HCT116 (cell line): ENCODE measurements at regions not wholly inside any gene's neighbourhood (a gene's known extent, or its start where the extent isn't known, plus 50 kb on each side); places are given as distances from the start of the nearest gene placed in this dataset.

Source experiments
- ATAC-seq: fragments of 200-7000 bp; cut with Tn5 transposase; 2 replicates; pipeline ENCODE4 v1.9.1; 2020; ENCODE audit warnings: mild to moderate bottlenecking, moderate library complexity
- BruUV-seq: library from RNA; stranded (reverse); fragments of 400-500 nt; replicated peaks from 2 replicates; lab custom pipeline; 2021; lab: Mats Ljungman, UMichigan
- CTCF ChIA-PET: fragments of 300-600 bp; sonication (Branson Sonifier 250); formaldehyde crosslinking; loops from one replicate; lab custom pipeline; 2021; ENCODE audit warnings: antibody characterized with exemption; lab: Charles Lee
- POLR2A ChIA-PET: fragments of 300-600, 350-600 bp; sonication (Branson Sonifier 250); formaldehyde crosslinking; loops from one replicate; lab custom pipeline; 2021; ENCODE audit warnings: antibody characterized with exemption; lab: Charles Lee
- RAD21 ChIA-PET, 2 experiments: fragments of 300-600 bp; sonication (Branson Sonifier 250); formaldehyde crosslinking; loops; one replicate each; lab custom pipeline; 2023; ENCODE audit warnings: low total read pairs in 2 of 2; ENCODE audit not compliant: uncharacterized antibody in 2 of 2, unreplicated experiment in 2 of 2, low non-redundant PET in 1 of 2; lab: Charles Lee
- DNase-seq: peaks from one replicate; pipeline ENCODE4 v3.0.0-alpha.2; 2010; ENCODE audit warnings: low read depth, low spot score
- H2AFZ ChIP-seq: fragments of 200-600 bp; shearing (Covaris generic), sonication (generic); 2 replicates; pipeline ENCODE4 v1.6.1; 2017; ENCODE audit warnings: low read depth, mixed run types, mixed read lengths, antibody characterized with exemption, low read length; ENCODE audit not compliant: poor library complexity, severe bottlenecking
- H3K27ac ChIP-seq: 2 replicates; pipeline ENCODE4 v1.5.1; 2012; ENCODE audit warnings: low read depth, low read length
- H3K27me3 ChIP-seq: fragments of 200-600 bp; sonication (generic); 2 replicates; pipeline ENCODE4 v1.6.1; 2016; ENCODE audit warnings: mixed run types, low read length, mixed read lengths; ENCODE audit not compliant: insufficient read depth
- H3K36me3 ChIP-seq, 2 experiments: fragments of 200-500 bp in 1 of 2; fragments of 200-600 bp in 1 of 2; sonication (Bioruptor generic) in 1 of 2; sonication (generic) in 1 of 2; 2 replicates each; pipeline versions ENCODE4 v1.5.1 to v1.6.1; 2014 to 2016; ENCODE audit warnings: low read length in 2 of 2, inconsistent platforms in 1 of 2, mixed read lengths in 1 of 2, mixed run types in 1 of 2; ENCODE audit not compliant: insufficient read depth in 2 of 2, control insufficient read depth in 1 of 2
- H3K4me1 ChIP-seq, 2 experiments: fragments of 200-600 bp in 1 of 2; sonication (generic) in 1 of 2; 2 replicates each; pipeline versions ENCODE4 v1.5.1 to v1.6.1; 2012 to 2017; ENCODE audit warnings: low read length in 2 of 2, inconsistent platforms in 1 of 2, mild to moderate bottlenecking in 1 of 2, mixed read lengths in 1 of 2, mixed run types in 1 of 2, moderate library complexity in 1 of 2; ENCODE audit not compliant: insufficient read depth in 2 of 2, control insufficient read depth in 1 of 2
- H3K4me2 ChIP-seq: fragments of 200-600 bp; sonication (generic); 2 replicates; pipeline ENCODE4 v1.6.1; 2017; ENCODE audit warnings: mixed run types, low read length, mixed read lengths
- H3K4me3 ChIP-seq, 2 experiments: fragments of 200-600 bp in 1 of 2; sonication (generic) in 1 of 2; replicated peaks in 1 of 2; 2 replicates each; pipeline ENCODE4 v1.5.1; 2011 to 2016; ENCODE audit warnings: low read length in 2 of 2, control low read depth in 1 of 2, low read depth in 1 of 2, mild to moderate bottlenecking in 1 of 2, mixed read lengths in 1 of 2, mixed run types in 1 of 2
- H3K79me2 ChIP-seq: fragments of 200-600 bp; sonication (generic); 2 replicates; pipeline ENCODE4 v1.6.1; 2017; ENCODE audit warnings: mild to moderate bottlenecking, mixed run types, low read length, moderate library complexity, mixed read lengths; ENCODE audit not compliant: insufficient read depth
- H3K9ac ChIP-seq: fragments of 200-600 bp; sonication (generic); 2 replicates; pipeline ENCODE4 v1.6.1; 2016; ENCODE audit warnings: low read length, mixed read lengths
- H3K9me2 ChIP-seq: fragments of 200-600 bp; sonication (generic), shearing (Covaris generic); 2 replicates; pipeline ENCODE4 v1.6.1; 2017; ENCODE audit warnings: mixed run types, mild to moderate bottlenecking, moderate library complexity; ENCODE audit not compliant: insufficient read depth
- H3K9me3 ChIP-seq, 2 experiments: fragments of 200-500 bp in 1 of 2; fragments of 200-600 bp in 1 of 2; sonication (Bioruptor generic) in 1 of 2; sonication (generic) in 1 of 2; 2 replicates each; pipeline ENCODE4 v1.6.1; 2014 to 2017; ENCODE audit warnings: low read length in 2 of 2, mixed read lengths in 2 of 2, inconsistent platforms in 1 of 2, low read depth in 1 of 2, mild to moderate bottlenecking in 1 of 2, mixed run types in 1 of 2, moderate library complexity in 1 of 2; ENCODE audit not compliant: control insufficient read depth in 1 of 2, insufficient read depth in 1 of 2
- H4K20me1 ChIP-seq: fragments of 200-600 bp; sonication (generic), shearing (Covaris generic); 2 replicates; pipeline ENCODE4 v1.6.1; 2017; ENCODE audit warnings: mixed run types, mild to moderate bottlenecking, moderate library complexity; ENCODE audit not compliant: insufficient read depth
- EGR1 ChIP-seq: IDR thresholded peaks from 2 replicates; pipeline ENCODE4 v1.6.1; 2012; ENCODE audit warnings: low read depth
- ELF1 ChIP-seq: IDR thresholded peaks from 2 replicates; pipeline ENCODE4 v1.6.1; 2012; ENCODE audit warnings: low read depth, borderline replicate concordance
- EZH2 ChIP-seq: fragments of 200-600 bp; sonication (generic); IDR thresholded peaks from 2 replicates; pipeline ENCODE4 v1.6.1; 2017; ENCODE audit warnings: antibody characterized with exemption, mixed run types
- JUND ChIP-seq: IDR thresholded peaks from 2 replicates; pipeline ENCODE4 v1.6.1; 2012
- POLR2A ChIP-seq: IDR thresholded peaks from 2 replicates; pipeline ENCODE4 v1.7.0; 2011; ENCODE audit warnings: borderline replicate concordance; ENCODE audit not compliant: insufficient read depth, insufficient read length; ENCODE audit errors: extremely low read depth
- RAD21 ChIP-seq: IDR thresholded peaks from 2 replicates; pipeline ENCODE4 v1.6.1; 2012; ENCODE audit warnings: low read depth, mild to moderate bottlenecking
- REST ChIP-seq: IDR thresholded peaks from 2 replicates; pipeline ENCODE4 v1.6.1; 2012; ENCODE audit warnings: low read depth
- SIN3A ChIP-seq: IDR thresholded peaks from 2 replicates; pipeline ENCODE4 v1.6.1; 2012; ENCODE audit warnings: low read depth
- SRF ChIP-seq: IDR thresholded peaks from 2 replicates; pipeline ENCODE4 v1.6.1; 2012; ENCODE audit warnings: low read depth
- TCF7L2 ChIP-seq: IDR thresholded peaks from 2 replicates; pipeline ENCODE4 v1.7.0; 2011; ENCODE audit warnings: borderline replicate concordance, inconsistent platforms; ENCODE audit not compliant: insufficient read depth, insufficient read length; ENCODE audit errors: extremely low read depth
- YY1 ChIP-seq: IDR thresholded peaks from 2 replicates; pipeline ENCODE4 v1.6.1; 2011; ENCODE audit warnings: low read length, low read depth, moderate library complexity, mild to moderate bottlenecking; ENCODE audit not compliant: insufficient replicate concordance; ENCODE audit errors: extremely low read depth
- ZBTB33 ChIP-seq: IDR thresholded peaks from 2 replicates; pipeline ENCODE4 v1.6.1; 2011; ENCODE audit warnings: mild to moderate bottlenecking, low read length, moderate library complexity; ENCODE audit not compliant: insufficient replicate concordance; ENCODE audit errors: extremely low read depth
- ZFX ChIP-seq: fragments of 450-650 bp; IDR thresholded peaks from 2 replicates; pipeline ENCODE4 v1.6.1; 2017
- ZNF274 ChIP-seq: fragments of 200-500 bp; sonication (Bioruptor generic); IDR thresholded peaks from 2 replicates; pipeline ENCODE4 v1.6.1; 2014; ENCODE audit warnings: mild to moderate bottlenecking, low read depth, low read length, inconsistent platforms
- intact Hi-C: fragments of 100-400 bp; cut with micrococcal nuclease; formaldehyde crosslinking; loops from 2 replicates; pipeline ENCODE4 v1.10.0; 2022

- no peak for ATAC-seq
- Histone ChIP-seq H3K4me3 (no peak overlapping the region), H3K27ac (no peak overlapping the region), H3K9me2 (no peaks in the 10 kb centered on the region), H3K27me3 (no peaks in the 10 kb centered on the region), H3K79me2 (no peaks in the 10 kb centered on the region), H2AFZ (no peak overlapping the region), H3K4me2 (no peak overlapping the region), H4K20me1 (no peaks in the 10 kb centered on the region), H3K36me3 (no peaks in the 10 kb centered on the region), H3K4me1 (no peaks in the 10 kb centered on the region), H3K9me3 (peaks cover 14 to 37% of the 10 kb centered on the region in 2 experiments; a peak in 2 of 4 replicates), H3K9ac (no peak overlapping the region)
- BruUV-seq, result no TSS peak
- no peak for TF ChIP-seq EZH2
- TF ChIP-seq YY1, result no peak
- TF ChIP-seq ZBTB33, result no peak
- no peak for TF ChIP-seq ZNF274
- TF ChIP-seq SIN3A, result no peak
- no peak for TF ChIP-seq JUND
- TF ChIP-seq ELF1, result no peak
- TF ChIP-seq POLR2A, result no peak
- ChIA-PET RAD21 (no interaction called here), CTCF (no interaction called here), POLR2A (no interaction called here)
- intact Hi-C loops, result no loop called here
- no peak for DNase-seq
Measured at GRCh38 chr14:27389402-27389801, 791.6 kb upstream of the NOVA1 start.

- H3K9me3 ChIP-seq, result peaks cover 14 to 37% of the 10 kb centered on the region in 2 experiments; a peak in 2 of 4 replicates
- BruUV-seq, result no TSS peak
- H3K9me2 ChIP-seq, result no peaks in the 10 kb centered on the region
- H3K4me1 ChIP-seq, result no peaks in the 10 kb centered on the region
- H3K4me3 ChIP-seq, result no peak overlapping the region
- H3K27ac ChIP-seq, result no peak overlapping the region
- ChIA-PET CTCF (no interaction called here), POLR2A (no interaction called here), RAD21 (no interaction called here)
- no peaks in the 10 kb centered on the region for H3K79me2 ChIP-seq
- DNase-seq (no peak), ATAC-seq (no peak)
- no peaks in the 10 kb centered on the region for H3K36me3 ChIP-seq
- no peaks in the 10 kb centered on the region for H4K20me1 ChIP-seq
- no peak overlapping the region for H3K4me2 ChIP-seq
- H2AFZ ChIP-seq, result no peak overlapping the region
- no peak overlapping the region for H3K9ac ChIP-seq
- intact Hi-C loops, result no loop called here
- H3K27me3 ChIP-seq, result no peaks in the 10 kb centered on the region
- TF ChIP-seq TCF7L2 (no peak), JUND (no peak), RAD21 (no peak), EGR1 (no peak), REST (no peak), ZFX (no peak), ZBTB33 (no peak), SRF (no peak)
Measured at GRCh38 chr14:27390155-27390554, 792.3 kb upstream of the NOVA1 start.
